Endothelial cell of hepatic sinusoid (primary cell): ENCODE measurements at regions not wholly inside any gene's neighbourhood (a gene's known extent, or its start where the extent isn't known, plus 50 kb on each side); places are given as distances from the start of the nearest gene placed in this dataset.

Experiments
- in situ Hi-C: cut with HindIII; loops from 2 replicates; pipeline ENCODE4 v1.10.0; 2017; ENCODE audit warnings: low sequenced_read_pairs

DNA sequence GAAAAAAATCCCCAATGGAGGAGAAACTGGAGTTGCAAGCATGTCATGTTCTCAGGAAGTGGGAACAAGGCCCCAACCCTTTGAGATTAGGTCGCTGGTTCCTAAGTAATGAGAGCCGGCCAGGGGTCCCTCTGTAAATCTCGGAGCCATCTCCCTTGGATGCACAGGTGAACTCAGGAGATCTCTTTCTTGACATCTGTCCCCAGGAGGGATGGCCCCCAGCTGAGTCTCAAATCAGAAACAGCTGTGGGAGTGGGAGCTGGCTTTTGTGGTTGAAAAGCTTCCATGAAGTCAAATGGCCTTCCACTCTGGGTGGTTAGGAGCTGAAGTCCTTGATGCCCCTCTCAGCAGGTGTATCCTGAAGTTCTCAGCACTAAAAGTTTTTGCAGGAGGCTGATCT, 257.1 kb downstream of the BMP7 start:
- in situ Hi-C loops, result no loop called here

DNA sequence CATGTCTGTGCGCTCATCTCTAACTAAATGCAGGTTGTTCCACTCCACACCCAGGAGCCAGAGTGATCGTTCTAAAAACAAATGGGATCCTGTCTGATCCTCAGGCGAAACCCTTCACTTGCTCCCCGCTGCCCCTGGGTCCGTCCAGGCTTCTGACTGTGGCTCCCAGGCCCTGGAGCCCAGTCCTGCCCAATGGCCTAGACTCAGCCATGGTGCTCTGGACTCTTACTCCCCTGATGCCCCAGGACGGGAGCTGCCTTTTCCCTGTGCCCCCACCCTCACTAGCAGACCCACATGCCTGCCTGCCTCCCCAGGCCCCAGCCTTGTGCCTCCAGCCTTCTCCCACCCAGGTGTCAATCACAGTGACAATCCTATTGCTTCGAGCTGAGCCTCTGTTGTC, 256.7 kb downstream of the BMP7 start:
- in situ Hi-C loops, result no loop called here

DNA sequence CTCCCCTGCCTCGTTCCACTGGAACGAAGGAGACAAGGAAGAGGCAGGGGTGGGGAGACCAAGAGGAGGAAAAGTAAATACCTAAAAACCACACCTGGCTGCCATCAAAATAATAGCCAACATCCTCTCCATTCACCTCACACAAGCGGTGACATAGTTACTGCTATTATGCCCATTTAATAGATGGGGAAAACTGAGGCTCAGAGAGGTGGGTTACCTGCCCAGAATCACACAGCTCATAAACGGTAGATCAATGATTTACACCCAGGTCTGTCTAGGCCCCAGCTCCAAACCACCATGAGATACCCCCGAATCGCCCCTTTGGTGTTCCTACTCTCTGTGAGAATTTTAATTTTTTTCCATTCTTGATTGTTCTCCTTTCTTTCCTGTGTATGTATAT, 253.8 kb downstream of the BMP7 start:
- in situ Hi-C loops, result no loop called here

DNA sequence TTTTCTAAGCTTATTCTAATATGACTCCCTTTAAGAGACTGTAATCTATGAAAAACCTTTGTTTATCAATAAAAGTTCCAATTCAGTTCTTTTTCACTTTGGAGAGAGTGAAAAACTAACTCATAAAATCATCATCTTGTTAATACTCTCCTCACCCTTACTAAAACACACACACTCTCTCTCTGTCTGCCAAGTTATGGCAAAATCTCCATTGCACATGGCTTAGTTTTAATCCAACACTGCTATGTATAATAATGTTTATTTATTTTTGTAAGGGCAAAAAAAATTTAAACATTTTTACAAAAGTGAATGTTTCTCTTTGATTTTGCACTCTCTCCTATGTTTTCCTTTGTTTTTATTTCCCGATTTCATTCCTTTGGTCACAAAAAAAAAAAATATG, 253.2 kb downstream of the BMP7 start:
- in situ Hi-C loops, result no loop called here

DNA sequence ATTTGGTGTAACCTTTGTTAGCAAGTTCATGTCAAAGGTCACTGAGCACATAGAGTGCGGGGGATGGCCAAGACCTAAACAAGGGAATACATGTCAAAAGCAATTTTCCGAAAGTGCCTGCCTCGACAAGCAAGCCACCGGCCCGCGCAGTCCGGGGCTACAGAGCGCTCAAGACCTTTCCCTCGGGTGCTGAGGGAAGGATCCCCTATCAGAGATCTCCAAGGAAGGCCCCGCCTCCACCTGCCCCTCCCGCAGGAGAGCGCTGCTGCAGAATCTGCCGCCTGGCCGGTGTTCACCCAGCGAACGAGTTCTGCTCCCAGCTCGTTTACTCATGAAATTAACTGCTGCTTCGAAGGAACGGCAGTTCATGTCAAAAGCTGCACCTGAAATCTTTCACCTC, 252.7 kb downstream of the BMP7 start:
- in situ Hi-C loops, result no loop called here

DNA sequence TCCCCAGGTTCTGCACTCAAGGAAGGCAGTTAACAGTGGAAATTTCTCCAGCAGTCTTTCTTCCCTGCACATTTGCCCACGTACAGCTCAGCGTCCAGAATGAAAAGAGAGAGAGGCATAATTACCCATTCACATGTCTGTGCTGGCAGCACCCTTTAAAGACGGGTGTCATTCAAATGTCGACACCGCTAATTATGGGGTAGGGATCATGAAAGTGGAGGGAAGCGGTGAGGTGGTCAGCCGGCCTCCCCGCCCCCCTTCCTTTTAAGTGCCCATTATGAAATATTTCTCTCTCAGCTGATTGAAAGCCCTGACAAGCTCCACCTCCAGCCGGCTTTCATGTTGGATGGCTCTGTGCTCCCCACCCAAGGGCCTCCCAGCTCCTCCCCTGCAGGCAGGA, 246.1 kb downstream of the BMP7 start:
- in situ Hi-C loops, result no loop called here

DNA sequence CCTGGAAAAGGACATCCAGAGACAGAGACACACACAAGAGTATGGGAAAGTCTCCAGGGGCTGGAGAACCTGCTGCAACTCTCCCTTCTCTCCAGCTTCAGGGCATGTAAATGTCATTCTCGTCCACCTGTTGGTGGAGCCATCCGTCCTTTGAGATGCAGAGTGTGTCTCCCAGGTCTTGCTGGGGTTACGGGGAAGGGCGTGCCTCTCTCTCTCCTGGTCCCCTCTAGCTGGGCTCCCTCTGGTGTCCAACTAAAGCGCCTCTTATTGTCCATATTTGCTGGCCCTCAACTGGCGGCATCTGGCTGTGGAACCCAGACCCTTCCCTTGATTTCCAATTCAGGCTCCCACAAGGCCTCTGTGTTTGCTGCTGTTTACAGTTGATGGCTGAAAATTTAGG, 244.1 kb downstream of the BMP7 start:
- in situ Hi-C loops, result no loop called here

DNA sequence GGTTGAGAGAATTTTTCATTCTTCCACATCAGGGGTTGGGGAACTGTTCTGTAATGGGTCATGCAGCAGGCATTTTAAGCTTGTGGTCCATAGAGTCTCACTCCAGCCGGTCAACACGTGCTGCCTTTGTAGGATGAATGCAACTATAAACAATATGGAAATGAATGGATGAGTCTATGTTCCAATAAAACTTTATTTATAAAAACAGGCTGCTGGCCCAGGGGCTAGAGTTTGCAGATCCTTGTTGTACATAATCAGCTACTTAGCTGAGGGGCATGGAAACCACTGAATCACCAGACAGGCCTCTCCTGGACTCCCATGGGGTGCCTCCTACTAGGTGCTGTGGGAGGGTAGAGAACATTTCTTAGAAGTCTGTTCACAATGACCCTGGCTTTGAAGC, 243.4 kb downstream of the BMP7 start:
- in situ Hi-C loops, result no loop called here

DNA sequence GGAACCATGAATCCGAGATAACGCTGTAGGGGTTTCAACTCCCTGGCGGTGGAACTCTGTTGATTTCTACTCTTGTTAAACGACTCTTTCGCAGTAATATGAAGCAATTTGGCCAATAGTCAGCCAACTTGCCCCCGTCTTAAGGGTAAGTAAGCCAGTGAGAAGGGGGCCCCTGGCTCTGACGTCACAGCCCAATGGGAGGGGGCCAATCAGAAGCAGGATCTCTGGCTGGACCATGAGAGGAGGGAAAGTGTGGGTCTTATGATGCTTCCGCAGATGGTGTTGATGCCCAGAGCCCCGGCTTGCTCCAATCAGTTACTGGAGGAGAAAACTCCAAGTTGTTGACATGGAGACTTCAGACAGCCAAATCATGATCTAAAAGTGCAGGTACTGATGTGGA, 242.4 kb downstream of the BMP7 start:
- in situ Hi-C loops, result no loop called here

DNA sequence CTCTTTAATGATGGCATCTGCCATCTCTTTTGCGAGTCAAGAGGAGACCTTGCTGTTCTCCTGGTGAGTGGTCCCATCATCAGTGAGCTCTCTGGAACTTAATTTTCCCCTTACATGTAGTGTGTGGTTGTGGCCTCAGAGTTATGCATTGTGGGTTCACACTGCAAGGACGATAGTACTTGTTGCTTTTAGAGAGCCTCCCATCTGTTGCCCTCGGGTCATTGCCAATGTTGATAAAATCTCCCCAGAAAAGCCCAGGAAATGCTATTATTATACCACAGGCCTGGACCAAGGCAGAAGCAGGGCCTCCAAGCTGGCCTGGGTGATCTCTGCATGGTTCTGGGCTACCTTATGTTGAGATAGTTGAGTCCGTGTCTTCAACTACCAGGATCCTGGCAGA, 241.6 kb downstream of the BMP7 start:
- in situ Hi-C loops, result no loop called here

DNA sequence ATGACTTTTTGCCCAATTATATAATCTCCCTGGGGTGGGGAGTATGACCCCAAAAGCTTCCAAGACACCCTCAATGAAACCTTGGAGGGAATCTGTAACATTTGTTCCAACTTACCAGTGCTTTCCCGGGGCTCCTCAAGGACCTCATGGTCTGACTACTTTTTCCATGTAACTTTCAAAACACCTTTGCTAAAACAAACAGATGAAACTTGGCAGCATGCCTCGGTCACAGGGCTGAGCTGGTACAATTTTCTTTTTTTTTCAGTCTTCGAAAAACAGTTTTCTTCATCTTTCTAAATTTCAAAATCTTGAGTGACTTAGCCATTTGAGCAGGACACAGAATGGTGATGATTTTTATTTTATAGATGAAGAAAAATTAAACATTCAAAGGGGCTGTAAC, 241.2 kb downstream of the BMP7 start:
- in situ Hi-C loops, result no loop called here

DNA sequence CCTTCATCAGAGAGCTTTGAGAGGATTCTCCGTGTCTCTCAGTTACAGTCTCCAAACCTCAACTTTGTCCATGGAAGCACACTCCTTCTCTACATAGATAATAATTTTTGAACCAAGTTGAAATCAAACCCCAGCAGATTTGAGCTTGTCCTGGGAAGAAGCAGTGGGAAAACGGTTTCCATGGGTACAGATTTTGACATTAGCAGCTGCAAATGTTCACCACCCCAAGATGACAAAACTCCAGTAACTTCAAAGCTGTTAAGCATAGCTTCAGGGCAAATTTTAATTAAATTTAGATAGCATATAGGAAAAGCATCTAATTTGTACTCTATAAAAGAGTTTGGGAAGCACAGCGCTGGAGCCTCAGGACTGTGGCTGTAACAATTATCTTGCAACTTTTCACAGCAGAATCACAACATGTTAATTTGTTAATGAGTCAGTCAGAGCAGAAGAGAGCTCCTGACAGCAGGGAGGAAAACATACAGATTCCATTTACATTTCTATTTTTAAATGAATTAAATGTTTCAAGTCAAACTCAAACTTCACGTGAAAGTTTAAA, 240.7 kb downstream of the BMP7 start:
- in situ Hi-C loops, result no loop called here

DNA sequence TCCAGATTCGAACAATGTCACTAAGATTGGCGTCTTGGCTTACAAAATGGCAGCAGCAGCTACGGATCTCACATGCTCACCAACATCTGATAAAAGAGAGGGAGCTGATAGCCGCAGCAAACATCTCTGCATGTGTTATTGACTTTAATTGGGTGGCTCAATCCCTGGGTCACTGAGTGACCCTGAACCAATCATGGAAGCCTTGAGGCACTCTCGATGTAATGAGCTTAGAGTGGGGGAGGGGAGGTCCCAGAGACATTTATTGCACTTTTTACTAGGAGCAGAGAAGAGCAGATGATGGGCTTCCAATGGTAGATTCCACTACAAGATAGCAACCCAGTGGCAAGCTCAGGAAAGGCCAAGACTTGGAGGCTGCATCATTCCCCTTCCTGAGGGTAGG, 238.7 kb downstream of the BMP7 start:
- in situ Hi-C loops, result no loop called here

DNA sequence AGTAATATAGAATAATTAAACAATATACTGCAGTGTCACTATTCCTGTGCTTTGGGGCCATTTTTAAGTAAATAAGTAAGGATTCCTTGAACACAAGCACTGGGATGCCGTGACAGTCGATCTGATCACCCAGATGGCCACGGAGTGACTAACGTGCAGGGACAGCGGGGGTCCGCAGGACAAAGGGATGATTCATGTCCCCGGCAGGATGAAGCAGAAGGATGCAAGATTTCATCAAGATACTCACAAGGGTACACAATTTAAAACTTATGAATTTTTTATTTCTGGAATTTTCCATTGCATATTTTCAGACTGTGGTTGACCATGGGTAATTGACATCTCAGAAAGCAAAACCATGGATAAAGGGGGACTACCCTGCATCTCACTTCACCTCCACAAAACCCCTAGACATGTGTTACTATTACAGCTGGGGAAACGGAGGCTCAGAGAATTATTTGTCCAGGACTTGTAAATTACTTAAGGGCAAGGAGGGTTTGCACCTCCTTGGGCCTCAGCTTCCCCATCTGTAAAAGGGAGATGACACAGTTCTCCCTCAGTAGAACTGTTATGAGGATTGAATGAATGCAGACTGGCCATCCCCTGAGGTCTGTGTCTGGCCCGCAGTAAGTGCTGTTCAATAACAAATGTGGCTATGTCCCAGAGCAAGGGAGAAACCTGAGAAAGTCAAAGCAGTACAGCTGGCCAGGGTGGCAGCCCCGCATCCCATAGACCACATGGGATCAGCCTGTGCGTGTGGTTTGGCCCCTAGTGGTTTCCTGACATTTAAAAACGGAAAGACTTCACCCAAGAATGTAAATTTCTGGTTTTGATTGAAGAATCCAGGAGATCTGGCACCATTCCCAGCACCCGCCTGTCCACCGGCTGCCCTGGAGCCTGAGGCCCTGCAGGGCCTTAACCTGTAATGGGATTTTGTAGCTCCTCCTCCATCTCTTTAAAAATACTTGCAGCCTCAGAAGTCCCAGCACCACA, 235.5 kb downstream of the BMP7 start:
- in situ Hi-C loops, result no loop called here

DNA sequence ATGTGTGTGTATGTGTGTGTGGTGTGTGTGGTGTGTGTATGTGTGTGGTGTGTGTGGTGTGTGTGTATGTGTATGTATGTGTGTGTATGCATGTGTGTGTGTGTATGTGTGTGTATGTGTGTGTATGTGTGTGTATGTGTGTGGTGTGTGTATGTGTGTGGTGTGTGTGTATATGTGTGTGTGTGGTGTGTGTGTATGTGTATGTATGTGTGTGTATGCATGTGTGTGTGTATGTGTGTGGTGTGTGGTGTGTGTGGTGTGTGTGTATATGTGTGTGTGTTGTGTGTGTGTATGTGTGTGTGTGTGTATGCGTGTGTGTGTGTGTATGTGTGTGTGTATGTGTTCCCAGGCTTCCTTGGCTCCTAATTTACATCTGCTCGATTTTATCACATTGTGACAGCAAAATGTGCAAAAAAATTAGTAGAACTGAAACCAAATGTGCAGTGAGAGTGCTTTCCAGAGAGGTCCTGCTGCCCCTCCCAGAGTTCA, 234.5 kb downstream of the BMP7 start:
- in situ Hi-C loops, result no loop called here

DNA sequence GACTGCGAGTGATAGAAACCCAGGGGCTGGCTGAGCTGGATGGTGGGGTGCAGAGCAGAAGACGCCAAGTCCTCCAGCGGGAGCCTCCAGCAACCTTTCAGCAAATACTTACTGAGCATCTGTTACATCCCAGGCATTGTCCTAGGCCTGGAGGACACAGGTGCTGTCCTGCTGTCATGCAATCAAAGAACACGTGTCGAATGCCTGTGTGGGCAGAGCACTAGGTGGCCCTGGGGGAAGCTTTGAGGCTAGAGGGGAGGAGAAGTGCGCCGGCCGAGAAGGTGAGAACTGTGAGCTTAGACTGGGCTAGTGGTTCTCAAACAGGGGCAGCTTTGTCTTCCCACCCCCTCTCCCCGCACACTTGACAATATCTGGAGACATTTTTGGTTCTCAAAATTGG, 233.6 kb downstream of the BMP7 start:
- in situ Hi-C loops, result no loop called here

DNA sequence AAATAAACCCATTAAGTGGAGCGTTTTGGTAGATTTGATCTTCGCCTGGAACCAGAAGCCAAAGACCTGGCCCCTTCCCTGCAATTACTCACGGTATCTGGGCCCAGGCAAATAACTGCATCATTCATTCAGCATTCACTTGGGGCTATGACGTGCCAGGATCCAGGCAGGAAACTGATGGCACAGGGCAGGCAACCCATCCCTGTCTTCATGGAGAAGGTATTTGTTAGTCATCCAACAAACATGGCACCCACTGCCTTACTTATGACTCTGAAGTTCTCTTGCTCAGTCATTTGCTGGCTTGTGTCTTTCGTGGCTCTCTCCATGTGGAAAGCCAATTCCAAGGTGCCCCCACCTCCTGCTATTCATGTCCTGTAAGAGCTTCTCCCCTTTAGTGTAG, 232.4 kb downstream of the BMP7 start:
- in situ Hi-C loops, result no loop called here

DNA sequence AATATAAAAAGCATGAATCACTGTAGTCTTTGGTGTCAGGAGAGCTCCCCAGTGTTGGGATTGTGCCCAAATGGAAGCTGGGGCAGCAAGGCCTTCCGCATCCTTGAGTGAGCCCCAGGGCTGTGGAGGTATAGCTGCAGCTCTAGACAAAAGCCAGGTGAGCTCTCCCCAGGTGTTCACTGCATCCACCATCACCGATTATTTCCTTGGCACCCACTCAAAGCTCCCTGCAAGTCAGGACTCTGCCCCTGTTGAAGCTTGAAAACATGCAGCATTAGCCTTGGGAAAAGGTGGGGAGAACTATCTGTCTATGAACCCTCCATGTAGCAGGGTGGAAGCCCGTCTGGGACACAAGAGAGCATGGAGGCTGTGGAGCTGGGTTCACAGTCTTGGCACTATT, 228.8 kb downstream of the BMP7 start:
- in situ Hi-C loops, result no loop called here

DNA sequence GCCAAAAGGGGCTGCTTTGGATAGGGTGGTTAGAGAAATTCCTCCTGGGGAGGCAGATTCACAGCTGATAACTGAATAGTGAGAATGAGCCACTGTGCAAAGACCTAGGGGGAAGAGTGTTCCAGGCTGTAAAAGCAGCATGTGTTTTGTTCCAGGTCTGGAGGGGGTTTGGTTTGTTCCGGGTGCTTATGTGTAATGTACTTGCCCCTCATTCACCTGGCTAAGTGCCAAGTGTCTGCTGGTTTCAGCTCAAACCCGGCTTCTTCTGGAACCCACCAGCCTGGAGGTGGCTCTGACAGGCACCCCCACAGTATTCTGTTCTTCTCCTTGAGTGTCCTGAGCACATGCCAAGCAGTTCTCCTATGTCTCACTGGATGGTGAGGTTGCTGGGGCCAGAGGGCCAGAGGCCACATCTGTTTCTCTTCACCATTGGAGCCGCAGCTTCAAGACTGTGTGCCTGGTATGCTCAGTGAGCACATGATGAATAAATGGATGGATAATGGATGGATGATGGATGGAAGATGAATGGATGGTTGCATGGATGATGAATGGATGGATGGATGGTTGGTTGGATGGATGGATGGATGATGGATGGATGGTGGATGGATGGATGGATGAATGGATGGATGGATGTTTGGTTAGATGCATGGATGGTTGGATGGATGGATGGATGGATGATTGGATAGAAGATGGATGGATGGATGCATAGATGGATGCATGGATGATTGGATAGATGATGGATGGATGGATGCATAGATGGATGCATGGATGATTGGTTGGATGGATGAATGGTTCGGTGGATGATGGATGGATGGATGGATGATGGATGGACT, 227.6 kb downstream of the BMP7 start:
- in situ Hi-C loops, result no loop called here

DNA sequence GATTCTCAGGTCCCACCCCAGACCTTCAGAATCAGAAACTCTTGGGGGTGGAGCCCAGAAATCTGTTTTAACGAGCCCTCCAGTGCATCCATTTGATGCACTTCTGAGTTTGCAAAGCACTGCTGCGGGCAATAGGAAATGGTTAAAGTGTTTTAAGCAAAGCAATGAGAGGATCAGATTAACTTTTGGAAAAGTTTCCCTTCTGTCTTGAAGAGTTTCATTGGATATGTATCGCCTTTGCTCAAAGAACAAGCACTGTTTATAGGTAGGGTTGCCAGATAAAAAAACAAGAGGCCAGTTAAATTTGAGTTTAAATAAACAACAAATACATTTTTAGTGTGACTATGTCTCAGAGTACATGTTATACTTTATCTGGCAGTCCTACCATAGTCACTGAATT, 226.0 kb downstream of the BMP7 start:
- in situ Hi-C loops, result no loop called here

DNA sequence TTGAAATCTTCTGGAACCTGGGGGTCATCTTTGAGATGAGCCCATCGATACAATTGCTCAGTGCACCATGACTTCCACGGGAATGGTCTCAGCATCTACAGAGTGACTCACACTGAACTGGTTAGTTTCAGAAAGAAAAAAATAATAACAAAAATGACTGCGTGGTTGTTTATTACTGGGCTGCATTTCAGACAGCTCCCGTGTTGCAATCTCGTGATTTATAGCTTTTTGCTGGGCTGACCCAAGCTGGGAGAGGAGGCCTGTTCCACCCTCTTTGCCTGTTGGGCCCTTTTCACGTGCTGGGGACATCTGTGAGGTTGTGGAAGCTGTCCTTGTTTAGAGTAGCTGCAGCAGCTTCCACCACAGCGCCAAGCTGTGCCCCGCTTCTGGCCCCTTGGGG, 225.5 kb downstream of the BMP7 start:
- in situ Hi-C loops, result no loop called here

DNA sequence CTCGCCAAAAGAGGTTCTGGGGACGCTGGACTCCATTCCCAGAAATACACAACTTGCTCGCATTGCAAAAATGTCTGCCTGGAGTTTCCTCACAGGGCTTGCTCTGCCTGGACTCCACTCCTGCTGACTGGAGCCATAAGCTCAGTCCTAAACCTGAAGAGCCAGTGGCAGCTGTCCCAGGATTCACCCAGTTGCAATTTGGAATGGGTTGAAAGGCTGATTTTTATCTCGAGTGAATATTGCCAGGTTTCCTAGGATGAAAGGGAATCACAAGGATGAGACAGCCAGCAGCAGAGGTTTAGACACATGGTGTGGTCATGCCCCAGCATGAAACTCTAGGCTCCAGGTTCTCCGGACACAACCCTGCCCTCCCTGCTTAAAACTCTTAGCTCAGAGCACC, 223.3 kb downstream of the BMP7 start:
- in situ Hi-C loops, result no loop called here
